Lower leg skin (tissue), 4 donors: ENCODE measurements at regions not wholly inside any gene's neighbourhood (a gene's known extent, or its start where the extent isn't known, plus 50 kb on each side); places are given as distances from the start of the nearest gene placed in this dataset.
"Not testable (repeated sequence)": the region's sequence is repeated elsewhere in the genome, so short reads cannot be mapped to it uniquely, and the experiment has no call there.

Experiments used
- DNase-seq, 2 donors: peaks; one replicate each; pipeline ENCODE4 v3.0.0-alpha.2; 2019; ENCODE audit warnings: low spot score in 2 of 2
- H3K4me3 ChIP-seq: fragments of 200-600 bp; sonication (generic); 2 replicates; pipeline ENCODE4 v1.5.1; 2017; ENCODE audit warnings: mild to moderate bottlenecking, low read depth; ENCODE audit not compliant: poor library complexity, severe bottlenecking
- CTCF ChIP-seq, 3 donors: fragments of 450-650 bp; IDR thresholded peaks; one replicate each; pipeline ENCODE4 v1.5.1; 2016; ENCODE audit warnings: antibody characterized with exemption in 3 of 3, mild to moderate bottlenecking in 3 of 3, moderate library complexity in 2 of 3
- POLR2A ChIP-seq, 2 donors: fragments of 450-650 bp; IDR thresholded peaks; one replicate each; pipeline ENCODE4 v1.6.1; 2016 to 2017; ENCODE audit warnings: antibody characterized with exemption in 2 of 2, mild to moderate bottlenecking in 1 of 2, moderate library complexity in 1 of 2
- WGBS, 2 donors: methylation state at CpG; one replicate each; pipeline ENCODE4 v1.1.5; 2018; 5-methylcytosine and 5-hydroxymethylcytosine counted together
- intact Hi-C: fragments of 100-400 bp; cut with DNase I; formaldehyde crosslinking; loops from one replicate; pipeline ENCODE4 v1.15.0; 2023; ENCODE audit warnings: low total_unique reads

GRCh38 chr6:9025228-9025627 is 589.9 kb upstream of the SLC35B3 start:
- 61 to 78% methylated on average over 13 of the region's 13 CpGs for WGBS, 2 donors
- DNase-seq = no peak
- intact Hi-C loops = no loop called here
- no peak overlapping the region for H3K4me3 ChIP-seq
- no peak for TF ChIP-seq CTCF (IDR thresholded peaks at IDR 0.05)
- no peak for TF ChIP-seq POLR2A (IDR thresholded peaks at IDR 0.05)

- intact Hi-C loops, DNase-seq, H3K4me3 ChIP-seq: not testable (repeated sequence)
- 94 to 95% methylated on average over 32 to 36 of the region's 38 CpGs for WGBS, 2 donors
Observed at GRCh38 chr6:9024246-9024645, 588.9 kb upstream of the SLC35B3 start.

- H3K4me3 ChIP-seq = no peak overlapping the region
- intact Hi-C loops = no loop called here
- no peak for TF ChIP-seq CTCF (IDR thresholded peaks at IDR 0.05)
- TF ChIP-seq POLR2A (IDR thresholded peaks at IDR 0.05) = no peak
- 54% methylated on average over 4 of the region's 4 CpGs for WGBS, 2 donors
- DNase-seq = no peak
Observed at GRCh38 chr6:9020001-9020400, 584.7 kb upstream of the SLC35B3 start.

- no peak for TF ChIP-seq CTCF (IDR thresholded peaks at IDR 0.05)
- no peak for TF ChIP-seq POLR2A (IDR thresholded peaks at IDR 0.05)
- intact Hi-C loops = no loop called here
Observed at GRCh38 chr6:9009931-9010330, 574.6 kb upstream of the SLC35B3 start.

GRCh38 chr6:9007027-9007426 is 571.7 kb upstream of the SLC35B3 start:
- no peak for DNase-seq
- intact Hi-C loops = no loop called here
- H3K4me3 ChIP-seq = no peak overlapping the region
- 89 to 92% methylated on average over 5 of the region's 5 CpGs for WGBS, 2 donors
- TF ChIP-seq POLR2A (IDR thresholded peaks at IDR 0.05) (no peak), CTCF (IDR thresholded peaks at IDR 0.05) (no peak)

More at GRCh38 chr6:9009931-9010330, 574.6 kb upstream of the SLC35B3 start:
- H3K4me3 ChIP-seq = no peak overlapping the region
- DNase-seq = no peak
- WGBS, 2 donors = 59 to 64% methylated on average over 6 of the region's 6 CpGs

- WGBS, 2 donors = 50 to 51% methylated on average over 6 of the region's 6 CpGs
- no peak for TF ChIP-seq POLR2A (IDR thresholded peaks at IDR 0.05)
- TF ChIP-seq CTCF (IDR thresholded peaks at IDR 0.05) = no peak
- intact Hi-C loops = no loop called here
- no peak overlapping the region for H3K4me3 ChIP-seq
- no peak for DNase-seq
Observed at GRCh38 chr6:9002833-9003232, 567.5 kb upstream of the SLC35B3 start.
